Endothelial cell of umbilical vein (primary cell): ENCODE measurements at regions not wholly inside any gene's neighbourhood (a gene's known extent, or its start where the extent isn't known, plus 50 kb on each side); places are given as distances from the start of the nearest gene placed in this dataset.

Experiments used
- BruUV-seq: library from RNA; stranded (reverse); fragments of 400-500 nt; replicated peaks from 2 replicates; lab custom pipeline; 2021; lab: Mats Ljungman, UMichigan
- CTCF ChIA-PET: fragments of 300-600, 350-600 bp; sonication (Branson Sonifier 250); formaldehyde crosslinking; loops from one replicate; lab custom pipeline; 2021; ENCODE audit warnings: antibody characterized with exemption, inconsistent platforms; lab: Charles Lee
- POLR2A ChIA-PET: fragments of 300-600, 350-600 bp; sonication (Branson Sonifier 250); formaldehyde crosslinking; loops from one replicate; lab custom pipeline; 2021; ENCODE audit warnings: antibody characterized with exemption, inconsistent platforms; lab: Charles Lee
- DNase-seq: peaks from one replicate; pipeline ENCODE4 v3.0.0-alpha.2; 2011; ENCODE audit warnings: low read depth, low spot score
- FAIRE-seq: peaks from 2 replicates; lab custom pipeline; 2011; peaks lifted over from hg19 to GRCh38; lab: Jason Lieb, UNC
- H2AFZ ChIP-seq: 2 replicates; pipeline ENCODE4 v1.6.0; 2012; ENCODE audit warnings: low read depth, low read length, control low read depth, inconsistent platforms
- H3K27ac ChIP-seq: 2 replicates; pipeline ENCODE4 v1.5.1; 2011; ENCODE audit warnings: low read depth, mild to moderate bottlenecking, control low read depth, low read length, moderate library complexity; ENCODE audit not compliant: insufficient read depth
- H3K27me3 ChIP-seq, 2 experiments: 2 replicates each; pipeline versions ENCODE4 v1.6.0 to v1.6.1; 2011; ENCODE audit warnings: low read length in 2 of 2, mixed read lengths in 1 of 2; ENCODE audit not compliant: control insufficient read depth in 2 of 2, insufficient read depth in 2 of 2
- H3K36me3 ChIP-seq, 2 experiments: 2 replicates in 1 of 2; 3 replicates in 1 of 2; pipeline ENCODE4 v1.5.1; 2011; ENCODE audit warnings: low read length in 2 of 2, mild to moderate bottlenecking in 1 of 2, moderate library complexity in 1 of 2; ENCODE audit not compliant: control insufficient read depth in 2 of 2, insufficient read depth in 2 of 2; ENCODE audit errors: extremely low read depth in 1 of 2
- H3K4me1 ChIP-seq: 3 replicates; pipeline ENCODE4 v1.5.1; 2011; ENCODE audit warnings: mild to moderate bottlenecking, low read length; ENCODE audit not compliant: control insufficient read depth, insufficient read depth; ENCODE audit errors: extremely low read depth
- H3K4me2 ChIP-seq: 2 replicates; pipeline ENCODE4 v1.6.1; 2011; ENCODE audit warnings: low read length, control low read depth, mixed read lengths; ENCODE audit not compliant: insufficient read depth
- H3K4me3 ChIP-seq, 3 experiments: fragments of 200-600 bp in 1 of 3; sonication (generic), shearing (Covaris generic) in 1 of 3; replicated peaks in 1 of 3; 2 replicates each; pipeline ENCODE4 v1.5.1; 2011 to 2016; ENCODE audit warnings: control low read depth in 3 of 3, low read length in 3 of 3, mild to moderate bottlenecking in 2 of 3, inconsistent platforms in 1 of 3, low read depth in 1 of 3, moderate library complexity in 1 of 3; ENCODE audit not compliant: insufficient read depth in 1 of 3
- H3K79me2 ChIP-seq: 2 replicates; pipeline ENCODE4 v1.6.0; 2012; ENCODE audit warnings: low read length, inconsistent platforms; ENCODE audit not compliant: control insufficient read depth, insufficient read depth
- H3K9ac ChIP-seq: replicated peaks from 2 replicates; pipeline ENCODE3; 2011; ENCODE audit warnings: low read length, control low read depth; ENCODE audit not compliant: insufficient read depth; ENCODE audit errors: extremely low read depth
- H3K9me1 ChIP-seq: replicated peaks from 3 replicates; pipeline ENCODE4 v1.6.0; 2011; ENCODE audit warnings: mild to moderate bottlenecking, low read length; ENCODE audit not compliant: control insufficient read depth, insufficient read depth; ENCODE audit errors: extremely low read depth
- H3K9me3 ChIP-seq: replicated peaks from 2 replicates; pipeline ENCODE4 v1.5.1; 2012; ENCODE audit warnings: low read length, inconsistent platforms; ENCODE audit not compliant: control insufficient read depth, insufficient read depth
- H4K20me1 ChIP-seq: replicated peaks from 2 replicates; pipeline ENCODE3; 2011; ENCODE audit warnings: mild to moderate bottlenecking, low read length; ENCODE audit not compliant: control insufficient read depth, insufficient read depth; ENCODE audit errors: extremely low read depth
- CTCF ChIP-seq, 2 donors: IDR thresholded peaks; 1 replicate in 1 of 2; 2 replicates in 1 of 2; pipeline ENCODE4 v1.5.1; 2011; ENCODE audit warnings: low read length in 2 of 2, mild to moderate bottlenecking in 2 of 2, moderate library complexity in 2 of 2, control low read depth in 1 of 2, inconsistent platforms in 1 of 2, low read depth in 1 of 2; ENCODE audit not compliant: insufficient read depth in 1 of 2; ENCODE audit errors: extremely low read depth in 1 of 2
- EZH2 ChIP-seq: IDR thresholded peaks from 2 replicates; pipeline ENCODE4 v1.6.1; 2012; ENCODE audit warnings: borderline replicate concordance, low read depth, mild to moderate bottlenecking, moderate library complexity, low read length, inconsistent platforms; ENCODE audit not compliant: severe bottlenecking
- FOS ChIP-seq: IDR thresholded peaks from 2 replicates; pipeline ENCODE4 v1.6.1; 2011; ENCODE audit warnings: mild to moderate bottlenecking, low read length, moderate library complexity, borderline replicate concordance; ENCODE audit not compliant: insufficient read depth
- GATA2 ChIP-seq: IDR thresholded peaks from 2 replicates; pipeline ENCODE4 v1.7.0; 2011; ENCODE audit warnings: low read depth, mild to moderate bottlenecking, moderate library complexity, mixed read lengths, low read length; ENCODE audit not compliant: insufficient read length, insufficient read depth
- JUN ChIP-seq: IDR thresholded peaks from 2 replicates; pipeline ENCODE4 v1.6.1; 2011; ENCODE audit warnings: borderline replicate concordance, low read depth; ENCODE audit not compliant: insufficient read length, insufficient read depth
- MAX ChIP-seq: IDR thresholded peaks from 2 replicates; pipeline ENCODE4 v1.6.1; 2011; ENCODE audit not compliant: insufficient read depth, insufficient read length
- MYC ChIP-seq: IDR thresholded peaks from one replicate; pipeline ENCODE4 v1.6.1; 2011; ENCODE audit warnings: mild to moderate bottlenecking, low read depth, low read length
- POLR2A ChIP-seq: IDR thresholded peaks from 2 replicates; pipeline ENCODE4 v1.6.1; 2012; ENCODE audit warnings: low read depth, mild to moderate bottlenecking, control low read depth, low read length
- POLR2AphosphoS5 ChIP-seq: IDR thresholded peaks from 2 replicates; pipeline ENCODE4 v1.6.1; 2012; ENCODE audit warnings: low read depth, mild to moderate bottlenecking, control low read depth, low read length, moderate library complexity; ENCODE audit not compliant: insufficient read depth
- dilution Hi-C: fragments of 300-500 bp; cut with MboI; formaldehyde crosslinking; loops from one replicate; pipeline ENCODE4 v1.15.0; 2019; ENCODE audit warnings: low sequenced_read_pairs; ENCODE audit not compliant: extremely low pct_ligation_motif_present
- intact Hi-C: fragments of 100-400 bp; cut with micrococcal nuclease; formaldehyde crosslinking; loops from one replicate; pipeline ENCODE4 v1.10.0; 2022

- Histone ChIP-seq H3K27ac (no peak overlapping the region), H4K20me1 (no peaks in the 10 kb centered on the region), H3K27me3 (no peaks in the 10 kb centered on the region), H3K4me3 (no peak overlapping the region), H3K9me3 (peaks cover 4% of the 10 kb centered on the region), H3K36me3 (no peaks in the 10 kb centered on the region), H3K4me2 (no peak overlapping the region), H2AFZ (no peak overlapping the region), H3K79me2 (no peaks in the 10 kb centered on the region), H3K9ac (no peak overlapping the region), H3K4me1 (no peaks in the 10 kb centered on the region), H3K9me1 (no peaks in the 10 kb centered on the region)
- BruUV-seq = no TSS peak
- POLR2A ChIA-PET = no interaction called here
- TF ChIP-seq JUN (no peak), EZH2 (no peak), FOS (no peak), POLR2AphosphoS5 (no peak), MAX (no peak), MYC (no peak), POLR2A (no peak), GATA2 (no peak), CTCF (IDR thresholded peaks at IDR 0.05; ENCODE audit: extremely low read depth in 1 of 2, insufficient read depth in 1 of 2, low read depth in 1 of 2, low read length in 2 of 2) (no peak)
- intact Hi-C loops = no loop called here
- dilution Hi-C loops = no loop called here
- no peak for DNase-seq
- CTCF ChIA-PET = no interaction called here
- no peak for FAIRE-seq
These were observed 163.5 kb upstream of the SOX11 start for GRCh38 chr2:5528706-5529105.
